HG02981 (cell line): ENCODE measurements at regions not wholly inside any gene's neighbourhood (a gene's known extent, or its start where the extent isn't known, plus 50 kb on each side); places are given as distances from the start of the nearest gene placed in this dataset.
"Not testable (repeated sequence)": the region's sequence is repeated elsewhere in the genome, so short reads cannot be mapped to it uniquely, and the experiment has no call there.

Source experiments
- ATAC-seq: cut with Tn5 transposase; IDR thresholded peaks from one replicate; pipeline ENCODE4 v1.9.1; 2021; ENCODE audit warnings: mild to moderate bottlenecking, moderate library complexity; ENCODE audit not compliant: unreplicated experiment

DNA sequence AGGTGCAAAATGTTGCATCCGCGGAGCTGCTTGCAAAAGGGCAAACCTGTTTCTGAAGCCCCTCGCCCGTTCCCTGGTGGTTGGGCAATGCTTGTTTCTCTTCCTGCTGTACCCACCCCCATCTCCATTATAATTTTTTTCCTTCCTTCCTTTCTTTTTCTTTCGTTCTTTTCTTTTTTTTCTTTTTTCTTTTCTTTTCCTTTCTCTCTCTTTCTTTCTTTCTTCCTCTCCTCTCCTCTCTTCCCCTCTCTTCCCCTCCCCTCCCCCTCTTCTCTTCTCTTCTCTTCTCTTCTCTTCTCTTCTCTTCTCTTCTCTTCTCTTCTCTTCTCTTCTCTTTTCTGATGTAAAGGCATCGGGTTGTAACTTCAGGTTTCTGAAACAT lies 278.2 kb downstream of the GATA3 start:
- no peak for ATAC-seq

DNA sequence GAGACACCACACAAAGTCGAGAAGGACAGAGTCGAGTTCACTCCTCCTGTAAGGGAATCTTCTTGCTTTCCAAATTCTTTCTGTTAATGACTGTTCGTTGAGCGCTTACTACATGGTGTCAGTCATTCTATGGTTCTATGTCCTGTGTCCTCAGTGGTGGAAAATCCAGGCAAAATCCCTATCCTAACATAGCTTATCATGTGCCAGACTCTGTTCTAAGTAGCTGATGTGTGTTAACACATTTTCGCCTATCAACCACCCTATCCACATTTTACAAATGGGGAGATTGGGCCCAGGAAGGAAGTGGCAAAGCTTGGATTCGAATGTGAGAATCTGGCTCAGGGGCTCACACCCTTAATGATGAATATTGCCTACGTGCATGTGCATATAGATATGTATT lies 280.1 kb downstream of the GATA3 start:
- no peak for ATAC-seq

DNA sequence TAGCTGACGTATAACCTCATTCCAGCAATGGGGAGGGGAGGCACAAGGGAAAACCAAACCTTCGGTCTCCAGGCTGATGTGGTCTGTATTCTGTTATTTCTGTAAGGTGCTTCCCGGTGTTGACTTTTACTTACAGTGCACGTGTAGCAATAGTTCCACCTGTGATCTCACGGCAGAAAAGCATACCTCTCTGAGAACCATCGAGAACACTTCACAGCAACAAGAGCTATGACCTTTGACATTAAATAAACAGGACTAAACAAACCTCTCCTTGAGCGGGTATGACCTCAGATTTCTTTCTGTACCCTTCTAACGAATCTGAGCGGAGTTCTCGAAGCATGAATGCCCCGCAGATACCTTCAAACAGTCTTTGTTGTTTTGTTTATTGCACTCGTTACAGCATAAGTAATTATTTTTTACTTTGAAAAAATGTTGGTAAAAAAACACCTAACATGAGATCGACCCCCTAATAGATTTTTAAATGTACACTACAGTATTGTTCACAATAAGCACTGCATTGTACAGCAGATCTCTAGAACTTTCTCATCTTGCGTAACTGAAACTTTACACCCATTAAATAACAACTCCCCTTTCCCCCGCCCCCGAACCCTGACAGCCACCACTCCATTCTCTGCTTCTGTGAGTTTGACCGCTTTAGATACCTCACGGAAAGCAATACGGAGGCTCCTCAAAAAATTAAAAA lies 282.3 kb downstream of the GATA3 start:
- ATAC-seq = no peak

DNA sequence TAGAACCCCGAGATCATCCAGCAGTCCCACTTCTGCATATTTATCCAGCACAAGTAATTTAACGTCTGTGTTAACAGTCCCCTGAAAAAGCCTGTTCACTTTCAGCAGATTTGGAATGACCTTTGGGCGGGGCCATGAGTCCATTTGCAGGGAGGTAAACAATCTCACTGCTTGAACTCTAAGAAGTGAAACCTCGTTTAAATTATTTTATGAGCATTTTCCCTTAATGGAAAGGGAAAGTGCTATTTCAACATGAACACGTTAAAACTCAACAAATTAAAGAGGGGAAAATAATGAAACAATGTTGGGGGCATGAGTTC lies 282.8 kb downstream of the GATA3 start:
- no peak for ATAC-seq

DNA sequence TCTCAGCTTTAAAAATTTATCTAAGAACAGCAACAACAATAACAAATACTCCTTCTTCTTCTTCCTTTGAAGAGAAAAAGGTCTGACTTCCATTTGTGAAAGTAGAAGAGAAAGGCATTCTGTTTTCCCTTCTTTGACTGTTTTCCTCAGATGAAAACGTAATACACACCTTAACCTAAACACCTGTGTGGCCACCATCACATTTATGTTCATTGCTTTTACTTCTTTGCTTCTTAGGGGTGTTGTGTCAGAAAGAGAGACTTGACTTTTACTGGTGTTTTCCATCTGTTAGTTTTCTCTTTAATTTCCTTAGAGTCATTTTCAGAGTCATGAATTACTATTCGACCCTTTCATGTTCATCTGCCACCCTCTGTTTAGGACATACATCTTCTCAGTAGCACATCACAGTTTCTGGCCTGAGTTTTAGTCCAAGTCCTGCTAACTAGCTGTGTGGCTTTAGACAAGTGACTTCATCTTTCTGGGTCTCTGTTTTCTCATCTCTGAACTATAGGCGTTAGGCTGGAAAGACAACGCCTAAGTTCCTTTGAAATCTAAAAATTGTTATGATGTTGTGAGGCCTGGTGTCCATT lies 283.8 kb downstream of the GATA3 start:
- ATAC-seq = no peak

DNA sequence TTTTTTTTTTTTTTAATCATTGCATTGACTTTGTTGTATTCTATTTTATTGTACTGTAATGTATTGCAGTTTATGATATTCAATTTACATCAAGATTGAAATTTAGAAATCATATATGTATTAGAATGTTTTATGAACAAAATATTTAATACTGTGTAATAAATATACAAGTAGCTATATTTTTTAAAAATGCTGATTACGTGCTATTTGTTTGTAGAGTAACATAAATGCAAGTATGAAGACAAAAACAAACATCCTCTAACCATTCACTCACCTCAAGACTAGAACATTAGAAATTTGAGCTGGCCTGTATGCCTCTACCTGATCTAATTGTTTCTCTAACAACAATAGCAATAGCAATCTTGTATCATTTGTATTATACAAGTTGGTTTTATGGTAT lies 290.3 kb downstream of the GATA3 start:
- ATAC-seq = no peak

DNA sequence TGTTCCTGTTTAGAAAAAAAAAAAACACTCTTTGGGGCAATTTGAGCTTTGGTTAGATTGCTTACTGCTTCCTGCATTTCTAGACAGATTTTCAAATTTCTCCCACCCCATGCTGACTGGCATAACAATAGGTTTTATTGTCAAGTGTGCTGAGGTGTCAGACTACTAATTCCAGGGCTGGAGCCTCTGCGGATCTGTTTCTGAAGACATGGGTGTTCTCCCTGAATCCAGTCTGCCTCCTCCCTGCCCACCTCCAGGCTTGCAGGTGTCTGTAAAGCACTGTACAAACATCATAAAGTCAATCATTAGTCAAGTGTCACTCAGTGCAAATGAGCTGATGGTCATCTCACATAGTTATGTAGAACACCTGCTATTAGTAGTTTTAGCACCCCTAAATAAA lies 292.4 kb downstream of the GATA3 start:
- ATAC-seq = no peak

DNA sequence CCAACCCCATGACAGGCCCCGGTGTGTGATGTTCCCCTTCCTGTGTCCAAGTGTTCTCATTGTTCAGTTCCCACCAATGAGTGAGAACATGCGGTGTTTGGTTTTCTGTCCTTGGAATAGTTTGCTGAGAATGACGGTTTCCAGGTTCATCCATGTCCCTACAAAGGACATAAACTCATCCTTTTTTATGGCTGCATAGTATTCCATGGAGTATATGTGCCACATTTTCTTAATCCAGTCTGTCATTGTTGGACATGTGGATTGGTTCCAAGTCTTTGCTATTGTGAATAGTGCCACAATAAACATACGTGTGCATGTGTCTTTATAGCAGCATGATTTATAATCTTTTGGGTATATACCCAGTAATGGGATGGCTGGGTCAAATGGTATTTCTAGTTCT lies 293.1 kb downstream of the GATA3 start:
- not testable (repeated sequence) for ATAC-seq

DNA sequence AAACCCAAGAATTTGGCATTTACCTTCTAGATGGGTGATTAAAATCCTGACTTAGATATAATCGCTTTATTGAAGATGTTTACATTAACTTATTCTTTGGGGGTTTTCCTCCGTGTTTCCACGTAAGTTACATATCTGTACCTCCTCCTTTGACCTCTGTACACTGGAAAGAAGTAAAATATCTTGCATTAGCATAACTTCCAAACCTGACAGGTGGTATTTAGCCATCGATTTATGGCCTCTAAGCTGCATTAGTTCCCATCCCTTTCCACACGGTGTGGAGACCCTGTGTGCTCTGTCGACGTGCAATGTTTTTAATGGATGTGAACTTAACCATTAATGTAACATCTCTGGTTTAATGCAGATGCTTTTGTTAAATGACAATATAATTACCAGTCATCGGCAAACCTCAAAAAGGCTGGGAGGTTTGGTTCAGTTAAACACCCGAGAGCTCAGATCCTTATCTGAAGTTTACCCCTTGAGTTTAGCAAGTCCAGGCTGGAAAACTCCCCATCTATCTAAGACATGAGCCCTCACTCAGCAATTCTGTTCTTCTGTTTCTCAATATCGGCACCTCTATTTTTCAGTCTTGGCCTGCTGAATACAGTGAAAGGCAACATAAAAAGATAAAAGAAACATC lies 295.2 kb downstream of the GATA3 start:
- ATAC-seq = no peak

DNA sequence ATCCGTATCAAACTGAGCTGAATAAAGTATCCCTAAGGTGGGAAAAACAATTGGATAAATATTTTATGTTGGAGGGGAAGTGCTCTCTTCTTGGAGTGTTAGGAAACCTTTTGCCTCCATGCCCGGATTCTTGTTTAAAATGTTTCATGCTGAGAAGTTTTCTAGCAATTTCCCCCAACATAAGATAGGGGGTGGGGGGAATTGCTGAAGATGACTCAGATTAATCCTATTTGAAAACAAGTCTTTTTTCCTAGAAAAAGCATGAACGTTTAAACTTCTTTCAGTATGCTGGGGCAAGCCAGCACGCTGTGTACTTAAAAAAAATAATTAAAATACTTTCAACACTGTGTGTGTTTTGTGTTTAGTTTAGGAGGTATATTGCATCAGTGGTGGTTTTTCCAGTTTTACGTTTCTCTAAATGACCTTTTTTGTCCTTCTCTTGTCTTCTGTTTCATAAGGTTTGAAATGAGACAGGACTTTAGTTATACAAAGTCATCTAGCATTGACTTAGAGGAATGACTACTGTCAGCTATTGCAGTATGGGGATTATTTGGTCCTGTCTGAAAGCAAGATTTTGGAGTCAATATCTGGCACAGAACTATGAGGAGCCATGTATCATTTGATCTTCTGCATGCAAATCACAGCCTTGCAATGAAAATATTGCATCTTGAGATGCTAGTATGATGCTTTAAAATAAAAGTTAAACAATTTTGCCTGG lies 295.9 kb downstream of the GATA3 start:
- ATAC-seq = no peak

DNA sequence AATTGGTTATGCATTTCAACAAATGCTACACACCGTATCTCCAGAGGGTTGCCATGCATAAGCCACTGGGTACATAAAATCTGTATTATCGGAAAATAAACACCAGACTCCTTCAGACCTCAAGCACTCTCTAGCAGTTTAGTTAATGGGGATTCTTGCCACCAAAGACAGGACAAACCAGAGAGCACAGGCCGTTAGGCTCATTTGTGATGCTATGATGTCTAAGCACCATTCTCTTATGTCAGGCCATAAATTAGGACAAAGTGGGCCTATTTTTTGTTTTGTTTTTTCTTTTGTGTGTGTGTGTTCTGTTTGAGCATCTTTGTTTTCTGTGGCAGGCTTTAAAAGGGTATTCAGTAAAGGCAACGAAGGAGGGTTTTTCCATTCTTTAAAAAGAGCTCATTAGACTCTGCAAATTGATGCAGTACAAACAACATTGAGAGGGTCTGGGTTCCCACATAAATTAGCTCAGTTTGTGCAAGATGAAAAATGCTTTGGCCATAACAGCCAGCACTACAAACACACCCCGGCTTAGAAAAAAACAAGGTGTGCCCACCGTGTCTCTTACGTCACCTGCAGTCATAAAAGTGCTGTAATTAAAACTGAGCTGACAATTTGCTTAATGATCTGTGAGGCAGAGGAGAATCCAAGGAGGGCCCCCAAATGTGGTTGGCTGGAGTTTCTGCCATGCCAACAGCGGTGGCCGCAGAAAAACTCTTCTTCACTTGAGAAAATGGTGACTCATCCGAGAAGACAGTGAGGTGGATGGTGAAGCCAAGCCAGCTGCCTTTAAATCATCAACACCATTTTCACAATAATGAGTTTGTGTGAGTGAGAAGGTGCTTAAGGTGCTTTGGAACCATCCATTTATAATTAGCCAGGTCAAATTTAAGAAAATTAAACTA lies 297.9 kb downstream of the GATA3 start:
- no peak for ATAC-seq

DNA sequence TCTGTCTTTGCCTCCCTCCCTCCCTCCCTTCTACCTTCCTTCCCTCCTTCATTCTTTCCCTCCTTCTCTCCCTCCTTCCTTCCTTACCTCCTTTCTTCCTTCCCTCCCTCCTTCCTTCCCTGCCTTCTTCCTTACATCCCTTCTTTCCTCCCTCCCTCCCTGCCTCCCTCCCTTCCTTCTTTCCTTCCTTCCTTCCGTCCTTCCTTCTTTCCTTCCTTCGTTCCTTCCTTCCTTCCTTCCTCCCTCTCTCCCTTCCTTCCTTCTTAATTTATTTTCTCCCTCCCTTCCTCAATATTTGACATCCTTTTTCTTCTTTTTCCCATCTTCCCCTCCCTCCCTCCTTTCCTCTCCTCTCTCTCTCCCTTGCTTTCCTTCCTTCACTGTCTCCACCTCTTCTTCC lies 301.8 kb downstream of the GATA3 start:
- no peak for ATAC-seq

DNA sequence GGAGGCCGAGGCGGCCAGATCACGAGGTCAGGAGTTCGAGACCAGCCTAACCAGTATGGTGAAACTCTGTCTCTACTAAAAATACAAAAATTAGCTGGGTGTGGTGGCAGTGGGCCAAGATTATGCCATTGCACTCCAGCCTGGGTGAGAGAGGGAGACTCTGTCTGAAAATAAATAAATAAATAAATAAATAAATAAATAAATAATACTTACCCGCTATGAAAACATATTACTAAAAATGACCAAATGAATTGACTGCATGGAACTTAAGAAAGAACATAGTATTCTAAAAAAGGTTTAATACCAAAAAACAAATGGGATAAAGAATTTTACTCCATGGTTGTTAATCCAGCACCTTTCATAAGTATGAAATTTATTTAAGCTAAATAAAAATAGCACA lies 305.0 kb downstream of the GATA3 start:
- no peak for ATAC-seq

DNA sequence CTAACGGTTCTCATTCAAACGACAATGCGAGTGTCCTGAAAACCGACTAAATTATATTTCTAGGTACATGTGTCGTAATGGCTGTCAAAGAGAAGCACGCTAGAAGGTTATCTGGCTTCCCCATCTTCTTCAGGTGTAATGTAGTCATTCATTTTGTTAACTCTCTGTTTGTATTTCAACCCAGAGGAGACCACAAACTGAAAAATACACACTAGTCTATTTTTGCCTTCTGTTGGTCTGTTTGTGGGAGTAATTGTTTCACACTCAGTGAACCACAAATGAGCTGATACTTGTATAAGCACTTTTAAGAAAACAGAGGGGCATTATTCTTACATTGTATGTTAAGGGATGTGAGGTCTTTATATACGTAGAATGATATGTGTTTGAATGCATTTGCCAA lies 305.9 kb downstream of the GATA3 start:
- ATAC-seq = no peak

DNA sequence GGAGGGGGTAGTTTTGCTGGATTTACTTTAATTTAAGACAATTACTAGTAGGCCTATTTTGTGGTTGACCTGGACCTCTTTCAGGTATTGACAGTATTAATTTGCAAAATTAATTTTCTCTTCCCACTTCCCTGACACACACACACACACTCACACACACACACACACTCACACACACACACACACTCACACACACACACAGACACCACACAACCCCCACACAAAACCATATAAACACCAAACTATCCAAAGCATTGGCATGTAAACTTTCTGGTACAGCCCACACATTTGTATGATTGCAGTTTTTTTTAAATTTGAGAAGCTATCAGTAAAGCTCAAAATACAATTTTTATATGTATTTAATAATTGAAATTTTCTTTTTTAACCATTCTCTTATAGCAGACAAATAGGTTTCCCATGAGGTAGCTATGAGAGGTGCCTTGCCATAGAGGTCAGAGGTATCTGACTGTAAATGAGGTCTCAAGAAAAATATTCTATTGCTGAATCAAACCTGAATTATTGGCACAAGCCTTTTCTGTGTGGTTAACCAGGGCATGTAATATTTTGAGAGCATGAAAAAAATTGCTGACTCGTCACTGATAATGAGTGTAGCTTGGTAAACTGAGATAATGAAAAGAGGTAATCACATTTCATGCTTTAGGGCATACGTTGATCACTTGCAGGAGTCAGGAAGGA lies 306.5 kb downstream of the GATA3 start:
- ATAC-seq = no peak

DNA sequence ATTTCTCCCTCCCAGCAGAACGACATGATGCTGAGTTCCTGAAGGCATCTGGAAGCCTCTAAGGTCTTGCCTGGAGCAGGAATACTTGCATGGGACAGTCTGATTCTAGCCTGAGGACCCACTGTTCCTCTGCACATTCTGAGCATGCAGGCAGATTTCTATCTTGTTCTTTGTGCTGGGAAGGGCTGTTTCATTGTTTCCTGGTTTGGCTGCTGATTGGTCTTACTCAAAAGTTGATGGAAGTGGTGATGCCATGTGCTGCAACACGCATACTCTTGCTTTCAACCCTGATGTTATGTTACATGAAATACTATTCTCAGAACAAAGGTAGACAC lies 307.0 kb downstream of the GATA3 start:
- no peak for ATAC-seq

DNA sequence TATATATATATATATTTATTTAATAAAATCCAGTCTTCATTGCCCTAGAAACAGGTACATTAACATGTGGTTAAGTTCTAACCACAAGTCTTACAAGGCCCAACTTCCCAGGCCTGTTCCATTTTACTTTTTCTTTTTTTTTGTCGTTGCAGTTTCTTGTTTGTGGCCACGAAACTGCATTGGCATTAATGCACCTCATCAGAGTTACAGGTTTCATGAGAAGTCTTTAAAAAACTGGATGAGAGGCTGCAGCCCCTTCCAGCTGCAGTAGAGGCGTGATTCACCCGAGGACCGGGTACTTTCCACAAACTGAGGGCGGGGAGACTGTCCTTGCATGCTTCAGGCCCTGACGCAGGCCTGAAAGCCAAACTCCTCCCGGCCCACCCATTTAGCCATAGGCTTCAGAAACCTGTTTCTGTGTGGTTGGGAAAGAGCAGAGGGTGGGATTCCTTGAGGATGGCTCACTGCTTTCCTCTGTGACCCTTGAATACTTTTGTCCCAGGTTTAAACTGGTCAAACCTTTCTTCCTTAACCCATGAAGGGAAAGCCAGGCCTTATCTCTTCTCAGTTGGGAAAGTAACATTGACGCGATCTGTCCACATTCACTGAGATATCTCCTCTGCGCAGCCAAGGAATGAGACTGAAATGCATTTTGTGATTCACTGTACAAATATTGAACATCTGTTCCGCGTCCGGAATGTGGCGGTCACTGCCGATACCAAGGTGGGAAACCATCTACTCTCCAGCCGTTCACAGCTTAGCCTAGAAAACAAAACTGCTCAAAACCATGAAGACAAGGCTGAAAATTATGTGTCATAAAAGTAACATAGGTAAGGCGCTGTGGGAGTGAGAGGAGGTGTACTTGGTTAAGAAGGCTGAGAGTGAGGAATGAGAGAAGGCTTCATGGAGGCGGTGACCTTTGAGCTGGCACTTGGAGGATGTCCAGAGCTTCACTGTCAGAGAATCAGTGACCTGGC lies 311.7 kb downstream of the GATA3 start:
- ATAC-seq = no peak

DNA sequence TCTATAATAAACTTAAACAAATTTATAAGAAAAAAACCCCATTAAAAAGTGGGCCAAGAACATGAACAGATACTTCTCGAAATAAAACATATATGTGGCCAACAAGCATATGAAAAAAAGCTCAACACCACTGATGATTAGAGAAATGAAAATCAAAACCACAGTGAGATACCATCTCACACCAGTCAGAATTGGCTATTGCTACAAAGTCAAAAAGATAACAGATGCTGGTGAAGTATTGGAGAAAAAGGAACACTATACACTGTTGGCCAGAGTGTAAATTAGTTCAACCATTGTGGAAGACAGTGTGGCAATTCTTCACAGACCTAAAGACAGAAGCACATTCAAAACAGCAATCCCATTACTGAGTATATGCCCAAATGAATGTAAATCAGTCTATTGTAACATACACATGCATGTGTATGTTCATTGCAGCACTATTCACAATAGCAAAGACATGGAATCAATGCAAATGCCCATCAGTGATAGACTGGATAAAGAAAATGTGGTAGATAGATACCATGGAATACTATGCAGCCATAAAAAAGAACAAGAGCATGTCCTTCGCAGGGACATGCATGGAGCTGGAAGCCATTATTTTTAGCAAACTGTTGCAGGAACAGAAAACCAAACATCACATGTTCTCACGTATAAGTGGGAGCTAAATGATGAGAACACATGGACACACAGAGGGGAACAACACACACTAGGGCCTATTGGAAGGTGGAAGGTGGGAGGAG lies 313.4 kb downstream of the GATA3 start:
- not testable (repeated sequence) for ATAC-seq

DNA sequence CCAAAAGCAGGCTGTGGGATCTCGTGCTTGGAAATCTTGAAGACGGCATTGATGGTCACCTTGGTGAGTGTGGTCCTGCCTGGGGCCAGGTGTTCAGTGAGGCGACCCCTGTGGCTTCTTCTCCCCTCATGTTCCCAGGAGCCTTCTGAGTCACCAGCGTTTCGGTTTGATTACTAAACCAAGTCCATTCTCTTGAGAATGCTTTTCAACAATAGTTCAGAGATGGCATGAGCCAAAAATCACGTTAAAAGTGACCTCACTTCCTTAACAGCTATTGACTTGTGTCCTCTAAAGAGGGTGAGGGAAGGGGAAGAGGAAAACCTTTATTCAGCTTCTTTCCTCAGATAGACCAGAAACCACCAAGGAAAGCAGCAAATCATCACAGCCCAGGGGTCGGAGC lies 315.2 kb downstream of the GATA3 start:
- ATAC-seq = peak; percentile 76
